Mesothelial cell of epicardium (in vitro differentiated cells): ENCODE measurements at regions not wholly inside any gene's neighbourhood (a gene's known extent, or its start where the extent isn't known, plus 50 kb on each side); places are given as distances from the start of the nearest gene placed in this dataset.

ENCODE experiments used
- DNase-seq, 2 experiments: peaks; one replicate each; pipeline ENCODE4 v3.0.0; 2021; ENCODE audit warnings: low spot score in 2 of 2; ENCODE audit not compliant: unreplicated experiment in 2 of 2
- H3K27ac Mint-ChIP-seq: 2 replicates; pipeline ENCODE4 v1.8.0; 2021; ENCODE audit warnings: mixed read lengths
- H3K27me3 Mint-ChIP-seq: 2 replicates; pipeline ENCODE4 v1.8.0; 2021; ENCODE audit warnings: low read depth, mixed read lengths
- H3K36me3 Mint-ChIP-seq: 2 replicates; pipeline ENCODE4 v1.8.0; 2021; ENCODE audit warnings: mixed read lengths
- H3K4me1 Mint-ChIP-seq: 2 replicates; pipeline ENCODE4 v1.8.0; 2021; ENCODE audit warnings: mixed read lengths
- H3K4me3 Mint-ChIP-seq: 2 replicates; pipeline ENCODE4 v1.8.0; 2021; ENCODE audit warnings: mild to moderate bottlenecking, moderate library complexity, mixed read lengths
- H3K9me3 Mint-ChIP-seq: 2 replicates; pipeline ENCODE4 v1.8.0; 2021; ENCODE audit warnings: mixed read lengths
- TF ChIP-seq, protein P1 (sequence below): fragments of 200-600 bp; sonication (generic); IDR thresholded peaks from one replicate; pipeline ENCODE4 v1.5.0; 2021; ENCODE audit warnings: antibody characterized with exemption; ENCODE audit not compliant: unreplicated experiment

DNA sequence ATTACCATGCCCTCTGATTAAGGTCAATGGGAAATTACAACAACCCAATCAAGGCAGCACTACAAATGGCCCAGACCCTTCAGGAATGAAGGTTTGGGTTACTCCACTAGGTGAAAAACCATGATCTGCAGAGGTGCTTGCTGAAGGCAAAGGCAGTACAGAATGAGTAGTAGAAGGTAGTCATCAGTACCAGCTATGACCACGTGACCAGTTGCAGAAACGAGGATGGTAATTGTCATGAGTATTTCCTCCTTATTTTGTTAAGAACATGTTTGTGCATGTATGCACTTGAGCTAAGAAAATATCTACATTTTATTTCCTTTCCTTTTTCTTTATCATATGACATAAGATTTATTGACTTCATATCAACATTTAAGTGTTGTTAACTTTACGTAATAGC, 607.1 kb downstream of the KCNT2 start:
- H3K27ac Mint-ChIP-seq = no peak overlapping the region
- peaks cover 5% of the 10 kb centered on the region for H3K4me1 Mint-ChIP-seq
- no peaks in the 10 kb centered on the region for H3K36me3 Mint-ChIP-seq

DNA sequence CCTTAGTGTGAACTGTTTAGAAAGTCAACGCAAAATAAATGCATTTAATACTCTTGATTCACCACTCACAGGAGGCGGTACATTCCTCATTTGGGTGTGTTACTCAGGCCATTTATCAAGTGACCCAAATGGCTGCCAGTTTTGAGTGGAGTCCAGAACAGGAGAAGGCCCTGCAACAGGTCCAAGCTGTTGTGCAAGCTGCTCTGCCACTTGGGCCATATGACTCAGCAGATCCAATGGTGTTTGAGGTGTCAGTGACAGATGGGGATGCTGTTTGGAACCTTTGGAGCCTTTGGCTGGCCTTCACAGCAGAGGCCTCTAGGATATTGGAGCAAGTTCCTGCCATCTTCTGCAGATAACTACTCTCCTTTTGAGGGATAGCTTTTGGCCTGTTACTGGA, 609.2 kb downstream of the KCNT2 start:
- H3K4me1 Mint-ChIP-seq = peaks cover 1% of the 10 kb centered on the region
- H3K4me3 Mint-ChIP-seq = no peak overlapping the region
- peaks cover 13% of the 10 kb centered on the region for H3K9me3 Mint-ChIP-seq
- no peaks in the 10 kb centered on the region for H3K36me3 Mint-ChIP-seq
- TF ChIP-seq, protein P1, sequence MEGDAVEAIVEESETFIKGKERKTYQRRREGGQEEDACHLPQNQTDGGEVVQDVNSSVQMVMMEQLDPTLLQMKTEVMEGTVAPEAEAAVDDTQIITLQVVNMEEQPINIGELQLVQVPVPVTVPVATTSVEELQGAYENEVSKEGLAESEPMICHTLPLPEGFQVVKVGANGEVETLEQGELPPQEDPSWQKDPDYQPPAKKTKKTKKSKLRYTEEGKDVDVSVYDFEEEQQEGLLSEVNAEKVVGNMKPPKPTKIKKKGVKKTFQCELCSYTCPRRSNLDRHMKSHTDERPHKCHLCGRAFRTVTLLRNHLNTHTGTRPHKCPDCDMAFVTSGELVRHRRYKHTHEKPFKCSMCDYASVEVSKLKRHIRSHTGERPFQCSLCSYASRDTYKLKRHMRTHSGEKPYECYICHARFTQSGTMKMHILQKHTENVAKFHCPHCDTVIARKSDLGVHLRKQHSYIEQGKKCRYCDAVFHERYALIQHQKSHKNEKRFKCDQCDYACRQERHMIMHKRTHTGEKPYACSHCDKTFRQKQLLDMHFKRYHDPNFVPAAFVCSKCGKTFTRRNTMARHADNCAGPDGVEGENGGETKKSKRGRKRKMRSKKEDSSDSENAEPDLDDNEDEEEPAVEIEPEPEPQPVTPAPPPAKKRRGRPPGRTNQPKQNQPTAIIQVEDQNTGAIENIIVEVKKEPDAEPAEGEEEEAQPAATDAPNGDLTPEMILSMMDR = no peak
- H3K27me3 Mint-ChIP-seq = no peaks in the 10 kb centered on the region
- no peak for DNase-seq
- H3K27ac Mint-ChIP-seq = no peak overlapping the region

More for the DNA sequence above, 607.1 kb downstream of the KCNT2 start:
- TF ChIP-seq, protein P1 = no peak
- Mint-ChIP-seq H3K9me3 (peaks cover 14% of the 10 kb centered on the region), H3K27me3 (no peaks in the 10 kb centered on the region), H3K4me3 (no peak overlapping the region)
- no peak for DNase-seq

DNA sequence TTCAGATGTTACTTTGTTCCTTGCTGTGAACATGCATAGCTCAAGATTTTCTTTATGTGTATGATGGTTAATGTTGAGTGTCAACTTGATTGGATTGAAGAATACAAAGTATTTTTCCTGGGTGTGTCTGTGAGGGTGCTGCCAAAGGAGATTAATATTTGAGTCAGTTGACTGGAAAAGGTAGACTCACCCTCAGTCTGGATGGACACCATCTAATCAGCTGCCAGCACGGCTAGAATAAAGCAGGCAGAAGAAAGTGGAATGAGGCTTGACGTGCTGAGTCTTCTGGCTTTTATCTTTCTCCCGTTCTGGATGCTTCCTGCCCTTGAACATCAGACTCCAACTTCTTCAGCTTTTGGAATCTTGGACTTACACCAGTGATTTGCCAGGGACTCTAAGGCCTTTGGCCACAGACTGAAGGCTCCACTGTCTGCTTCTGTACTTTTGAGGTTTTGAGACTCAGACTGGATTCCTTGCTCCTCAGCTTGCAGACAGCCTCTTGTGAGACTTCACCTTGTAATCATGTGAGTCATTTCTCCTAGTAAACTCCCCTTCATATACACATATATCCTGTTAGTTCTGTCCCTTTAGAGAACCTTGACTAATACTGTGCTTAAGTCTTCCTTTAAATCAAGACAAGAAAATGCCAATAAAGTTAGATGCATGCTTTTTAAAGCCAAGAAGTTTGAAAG, 626.6 kb downstream of the KCNT2 start:
- H3K4me1 Mint-ChIP-seq = no peaks in the 10 kb centered on the region
- DNase-seq = no peak
- TF ChIP-seq, protein P1 = no peak
- no peak overlapping the region for H3K27ac Mint-ChIP-seq
- H3K36me3 Mint-ChIP-seq = no peaks in the 10 kb centered on the region
- no peak overlapping the region for H3K4me3 Mint-ChIP-seq
- no peaks in the 10 kb centered on the region for H3K9me3 Mint-ChIP-seq
- H3K27me3 Mint-ChIP-seq = no peaks in the 10 kb centered on the region

DNA sequence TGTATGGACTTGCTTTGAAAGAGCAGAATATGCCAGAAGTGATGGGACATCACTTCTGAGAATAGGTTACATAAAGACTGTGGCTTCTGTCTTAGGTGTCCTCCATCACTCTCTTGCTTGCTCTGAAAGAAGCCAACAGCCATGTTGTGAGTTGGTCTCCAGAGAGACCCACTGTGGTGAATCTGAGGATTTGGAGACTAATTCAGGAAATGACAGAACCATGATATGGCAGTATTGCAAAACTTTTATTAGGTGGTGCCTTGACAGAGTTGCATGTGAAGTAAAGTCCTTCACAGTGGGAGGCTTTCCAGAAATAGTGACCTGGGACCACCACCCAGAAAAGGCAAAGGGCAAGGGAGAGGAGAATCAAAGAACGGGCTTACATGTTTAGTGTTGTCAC, 628.6 kb downstream of the KCNT2 start:
- no peak overlapping the region for H3K27ac Mint-ChIP-seq
- H3K4me3 Mint-ChIP-seq = no peak overlapping the region
- H3K4me1 Mint-ChIP-seq = no peaks in the 10 kb centered on the region
- H3K27me3 Mint-ChIP-seq = no peaks in the 10 kb centered on the region
- no peak for DNase-seq
- H3K9me3 Mint-ChIP-seq = peaks cover 5% of the 10 kb centered on the region
- no peaks in the 10 kb centered on the region for H3K36me3 Mint-ChIP-seq
- TF ChIP-seq, protein P1 = no peak

DNA sequence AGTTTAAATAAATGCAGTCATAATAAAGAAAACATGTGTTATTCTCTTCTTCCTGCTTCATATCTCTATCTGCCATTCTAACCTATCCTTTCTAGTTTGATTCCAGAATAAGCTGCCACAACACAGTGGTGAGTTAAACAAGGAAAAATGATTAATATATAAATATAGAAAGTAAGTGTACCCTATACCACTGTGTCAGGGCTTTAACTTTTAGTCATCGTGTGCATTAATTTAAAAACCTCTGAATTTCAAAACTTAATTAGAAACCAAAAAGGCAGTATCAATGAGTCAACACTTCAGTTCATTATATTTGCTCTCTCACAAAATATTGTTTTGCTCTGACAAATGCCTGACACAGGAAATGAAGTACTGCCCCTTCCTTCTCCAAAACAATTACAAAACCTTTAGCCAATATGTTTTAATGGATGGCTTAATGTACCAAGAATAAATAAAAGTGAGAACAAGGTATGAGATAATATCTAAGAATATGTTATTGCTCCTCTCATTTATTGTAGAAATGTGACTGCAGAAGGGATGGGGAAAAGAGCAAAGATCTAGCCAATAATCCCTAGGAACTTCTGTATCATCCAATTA, 634.8 kb downstream of the KCNT2 start:
- Mint-ChIP-seq H3K27me3 (no peaks in the 10 kb centered on the region), H3K9me3 (peaks cover 5% of the 10 kb centered on the region), H3K4me3 (no peak overlapping the region), H3K4me1 (peaks cover 16% of the 10 kb centered on the region), H3K36me3 (no peaks in the 10 kb centered on the region), H3K27ac (no peak overlapping the region)
- TF ChIP-seq, protein P1 = no peak
- no peak for DNase-seq
